GM18861 (cell line): ENCODE measurements at regions not wholly inside any gene's neighbourhood (a gene's known extent, or its start where the extent isn't known, plus 50 kb on each side); places are given as distances from the start of the nearest gene placed in this dataset.

Experiments used
- ATAC-seq: cut with Tn5 transposase; IDR thresholded peaks from one replicate; pipeline ENCODE4 v1.9.1; 2021; ENCODE audit not compliant: unreplicated experiment

DNA sequence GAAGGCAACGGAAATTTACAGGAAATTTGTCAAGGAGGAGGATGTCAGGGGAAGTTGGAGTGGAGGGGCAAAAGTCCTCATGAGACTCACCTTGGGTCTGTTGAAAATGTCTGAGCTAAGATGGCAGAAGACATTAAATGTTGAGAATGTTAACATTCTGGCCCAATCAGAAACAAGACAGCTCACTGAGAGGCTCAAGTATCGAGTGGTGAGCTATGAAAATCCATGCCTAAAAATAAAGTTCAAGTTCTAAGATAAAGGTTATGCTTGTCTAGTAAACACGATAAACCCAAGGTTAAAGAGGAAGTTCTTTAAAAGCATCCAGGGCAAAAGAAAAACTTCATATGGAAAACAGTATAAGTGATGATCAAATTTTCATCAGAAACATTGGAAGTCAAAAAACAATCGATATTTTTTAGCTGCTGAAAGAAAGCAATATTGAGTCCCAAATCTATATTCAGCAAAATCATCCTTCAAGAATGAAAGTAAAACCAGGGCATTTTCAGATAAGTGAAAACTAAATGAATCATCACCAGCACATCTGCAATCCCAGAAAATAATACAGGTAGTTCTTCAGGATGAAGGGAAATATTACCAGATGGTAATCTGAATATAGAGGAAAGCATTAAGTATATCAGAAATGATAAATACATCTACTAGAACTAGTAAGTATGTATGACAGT lies 462.4 kb downstream of the TLL1 start:
- no peak for ATAC-seq

DNA sequence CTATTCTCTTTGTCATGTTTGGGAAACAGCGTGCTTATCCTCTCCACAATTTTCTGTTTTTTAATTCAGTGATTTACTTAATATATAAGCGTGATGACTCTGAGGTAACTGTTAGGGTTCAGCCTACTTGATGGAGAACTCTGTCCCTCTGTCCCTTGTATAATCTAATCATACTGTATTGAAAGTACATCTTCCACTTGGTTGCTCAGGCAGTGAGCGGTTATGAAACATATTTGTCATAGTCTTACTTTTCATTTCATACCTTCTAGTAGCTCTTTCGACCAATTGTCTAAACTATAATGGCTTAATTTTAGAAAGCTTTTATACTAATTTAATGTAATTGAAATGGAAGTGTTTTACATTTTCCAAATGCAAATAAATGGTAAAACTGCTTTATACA lies 469.0 kb downstream of the TLL1 start:
- ATAC-seq = no peak

DNA sequence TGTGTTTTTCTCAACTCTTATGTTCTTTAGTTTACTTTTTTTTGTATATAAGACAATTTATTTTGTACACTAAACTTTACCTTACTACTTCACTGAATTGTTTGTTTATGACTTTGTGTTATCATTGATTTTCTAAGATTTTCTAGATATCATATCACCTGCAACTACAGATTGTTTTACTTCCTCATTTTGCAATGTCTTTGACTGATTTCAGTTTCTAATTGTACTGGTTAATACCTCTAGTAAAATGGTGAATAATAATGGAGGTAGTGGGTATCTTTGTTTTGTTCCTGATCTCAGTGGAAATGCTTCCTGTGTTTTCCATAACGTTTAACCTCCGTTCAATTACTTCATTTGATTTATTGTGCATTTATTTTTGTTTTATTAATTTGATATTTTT lies 490.2 kb downstream of the TLL1 start:
- peak; percentile 82 for ATAC-seq

DNA sequence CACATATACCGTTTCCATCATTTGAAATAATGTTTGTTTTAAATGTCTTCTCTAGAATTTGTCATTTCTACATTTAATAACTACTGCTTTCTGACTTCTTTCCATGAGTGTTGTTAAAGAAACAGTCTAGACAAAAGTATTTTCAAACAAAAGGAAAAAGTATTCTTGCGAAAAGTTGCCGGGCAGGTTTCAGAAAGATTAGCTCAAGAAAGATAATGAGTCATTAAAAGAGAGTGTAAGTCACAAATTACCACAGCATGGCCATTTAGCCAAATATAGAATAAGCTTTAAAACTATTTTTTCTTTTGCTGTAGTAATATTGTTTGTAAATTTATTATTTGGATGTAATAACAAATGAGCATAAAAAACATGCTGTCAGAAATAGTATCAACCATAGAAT lies 493.0 kb downstream of the TLL1 start:
- no peak for ATAC-seq

DNA sequence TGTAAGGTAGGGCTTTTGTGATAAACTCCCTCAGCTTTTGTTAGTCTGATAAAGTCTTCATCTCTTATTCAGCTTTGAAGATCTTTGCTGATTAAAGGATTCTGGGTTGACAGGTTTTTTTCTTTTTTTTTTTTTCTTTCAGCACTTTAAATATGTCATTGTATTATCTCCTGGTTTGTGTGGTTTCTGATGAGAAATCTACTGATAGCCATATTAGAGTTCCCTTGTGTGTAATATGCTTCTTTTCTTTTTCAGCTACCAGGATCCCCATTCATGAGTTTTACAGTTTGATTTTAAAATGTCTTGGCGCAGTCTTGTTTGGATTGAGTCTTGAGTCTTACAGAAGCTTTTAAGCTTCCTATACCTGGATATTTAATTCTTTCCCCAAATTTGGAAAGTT lies 504.5 kb downstream of the TLL1 start:
- no peak for ATAC-seq

DNA sequence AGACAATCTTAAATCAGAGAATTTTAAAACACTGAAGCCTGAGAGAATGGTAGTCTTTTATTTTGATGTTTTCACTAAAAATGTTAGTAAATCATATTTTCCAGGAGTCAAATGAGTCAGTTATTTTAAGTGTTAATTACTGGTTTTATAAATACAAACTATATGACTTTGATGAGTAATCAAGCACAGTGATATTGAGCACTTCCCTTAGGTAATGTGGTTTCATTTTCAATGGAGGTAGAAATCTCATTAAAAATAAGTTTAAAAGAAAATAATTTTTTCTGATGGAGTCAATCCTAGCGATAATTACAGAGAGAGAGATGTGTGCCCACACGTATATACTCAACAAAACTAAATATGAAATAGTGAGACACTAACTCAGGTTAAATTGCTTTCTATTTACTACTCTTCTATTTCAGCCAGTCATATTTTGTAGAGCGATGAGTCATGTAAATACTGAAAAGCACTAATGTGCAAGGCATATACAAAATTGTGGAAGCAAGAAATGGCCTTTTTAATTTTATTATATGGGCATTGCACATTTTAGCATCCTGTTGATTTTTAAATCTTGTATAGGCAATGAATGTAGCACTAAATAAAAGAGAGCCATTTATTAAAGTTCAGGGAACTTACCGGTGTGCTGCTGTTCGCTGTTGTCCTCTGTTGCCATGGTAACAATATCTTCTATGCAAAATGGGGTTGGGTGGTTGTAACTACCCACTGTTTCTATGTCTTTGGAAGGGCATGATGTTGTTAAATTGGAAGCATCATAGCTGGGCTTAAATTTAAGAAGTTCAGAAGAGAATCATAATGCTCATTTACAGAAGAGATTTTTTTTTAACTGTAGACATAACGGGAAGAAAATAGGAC lies 513.7 kb downstream of the TLL1 start:
- no peak for ATAC-seq

DNA sequence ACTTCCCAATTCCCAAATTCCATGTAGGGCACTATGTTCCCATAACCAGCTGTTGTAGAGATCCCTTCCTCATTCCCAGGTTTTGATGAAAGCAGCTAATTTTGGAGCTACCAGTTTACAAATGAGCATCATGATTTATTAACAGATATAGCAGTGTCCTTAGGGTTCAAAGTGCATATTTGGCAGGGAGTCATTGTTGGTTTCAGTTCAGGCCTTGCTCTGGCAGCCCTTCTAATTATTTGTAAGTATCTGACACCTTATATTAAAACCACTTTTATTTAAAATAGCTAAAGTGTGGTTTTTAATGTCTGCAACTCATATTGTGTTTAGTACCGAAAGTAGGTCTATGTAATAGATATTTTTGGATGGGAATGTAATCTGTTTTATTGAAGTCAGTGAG lies 518.5 kb downstream of the TLL1 start:
- ATAC-seq = no peak

DNA sequence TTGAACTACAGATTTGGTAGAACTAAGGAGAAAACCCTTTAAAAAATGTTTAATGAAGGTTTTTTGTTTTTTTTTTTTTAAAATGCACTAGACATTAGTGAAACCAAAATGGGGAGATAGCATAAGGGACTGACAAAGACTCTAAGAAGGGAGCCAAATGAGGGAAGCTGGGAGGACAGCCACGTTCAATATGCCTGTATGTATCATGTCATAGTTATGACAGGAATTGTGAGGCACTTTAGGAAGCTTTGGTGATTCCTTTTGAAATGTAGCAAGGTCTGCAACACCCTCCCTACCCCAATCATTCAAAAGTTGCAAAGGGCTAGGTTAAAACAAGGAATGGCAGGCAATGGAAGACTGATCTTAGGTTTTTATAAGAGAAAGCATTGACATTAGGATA lies 526.0 kb downstream of the TLL1 start:
- ATAC-seq = no peak

DNA sequence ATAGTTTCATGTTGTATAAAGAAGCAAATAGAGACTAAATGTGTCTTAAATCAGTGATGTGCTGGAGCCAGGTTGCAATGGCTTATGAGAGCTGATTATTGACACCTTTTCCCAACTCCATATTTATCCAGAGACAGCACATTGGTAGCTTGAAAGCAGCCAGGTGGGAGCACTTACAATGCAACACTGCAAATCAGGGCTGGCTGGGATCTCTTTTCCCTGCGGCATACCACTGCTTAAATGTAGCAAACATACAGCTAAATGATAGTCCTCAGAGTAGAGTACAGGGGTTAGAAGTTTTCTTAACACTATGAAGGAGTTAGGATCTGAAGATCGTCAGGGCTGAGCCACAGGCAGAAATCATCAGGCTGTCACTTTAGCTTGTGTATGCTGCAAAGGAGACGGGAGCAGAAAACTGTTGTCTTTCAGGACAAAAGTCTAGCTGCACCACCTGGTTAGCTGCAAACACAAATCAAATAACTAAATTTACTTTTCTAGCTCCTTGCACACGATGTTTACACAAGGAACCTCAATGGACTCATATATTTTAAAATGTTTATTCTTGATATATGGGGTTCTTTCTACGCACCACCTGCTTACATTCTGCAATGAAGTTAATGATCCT lies 527.3 kb downstream of the TLL1 start:
- no peak for ATAC-seq

DNA sequence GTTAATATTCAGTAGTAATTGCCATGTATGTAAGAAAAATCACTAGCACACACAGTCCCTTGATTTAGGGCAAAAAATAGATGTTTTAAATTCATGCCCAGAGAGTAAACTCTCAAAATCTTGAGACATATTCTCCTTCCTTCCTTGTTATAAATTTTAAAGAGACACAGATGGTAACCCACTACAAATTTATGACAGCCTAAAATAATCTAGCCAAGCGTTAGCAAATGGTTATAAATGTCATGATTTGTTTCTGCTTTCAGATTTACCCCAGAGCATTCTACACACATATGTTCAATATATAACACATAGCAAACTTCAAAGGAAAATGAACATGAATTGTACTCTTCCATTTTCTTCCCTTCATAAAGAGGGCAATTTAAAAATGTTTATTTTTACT lies 540.3 kb downstream of the TLL1 start:
- ATAC-seq = no peak

DNA sequence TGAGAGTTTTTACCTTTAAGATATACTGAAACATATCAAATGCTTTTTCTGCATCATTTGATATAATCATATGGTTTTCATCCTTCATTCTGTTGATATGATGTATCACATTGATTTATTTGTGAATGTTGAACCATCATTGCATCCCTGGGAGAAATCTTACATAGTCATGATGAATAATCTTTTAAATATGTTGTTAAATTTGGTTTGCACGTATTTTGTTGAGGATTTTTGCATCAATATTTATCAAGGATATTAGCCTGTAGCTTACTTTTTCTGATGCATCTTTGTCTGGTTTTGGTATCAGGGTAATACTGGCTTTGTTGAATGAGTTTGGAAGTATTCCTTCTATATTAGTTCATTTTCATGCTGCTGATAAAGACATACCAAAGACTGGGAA lies 541.4 kb downstream of the TLL1 start:
- ATAC-seq = no peak

DNA sequence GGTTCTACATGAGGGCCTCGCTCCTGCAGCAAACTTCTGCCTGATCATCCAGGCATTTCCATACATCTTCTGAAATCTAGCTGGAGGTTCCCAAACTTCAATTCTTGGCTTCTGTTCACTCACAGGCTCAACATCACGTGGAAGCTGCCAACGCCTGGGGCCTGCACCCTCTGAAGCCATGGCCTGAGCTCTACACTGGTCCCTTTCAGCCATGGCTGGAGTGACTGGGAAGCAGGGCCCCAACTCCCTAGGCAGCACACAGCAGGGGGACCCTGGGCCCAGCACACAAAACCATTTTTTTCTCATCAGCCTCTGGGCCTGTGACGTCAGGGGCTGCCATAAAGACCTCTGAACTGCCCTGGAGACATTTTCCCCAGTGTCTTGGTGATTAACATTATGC lies 542.7 kb downstream of the TLL1 start:
- ATAC-seq = no peak

DNA sequence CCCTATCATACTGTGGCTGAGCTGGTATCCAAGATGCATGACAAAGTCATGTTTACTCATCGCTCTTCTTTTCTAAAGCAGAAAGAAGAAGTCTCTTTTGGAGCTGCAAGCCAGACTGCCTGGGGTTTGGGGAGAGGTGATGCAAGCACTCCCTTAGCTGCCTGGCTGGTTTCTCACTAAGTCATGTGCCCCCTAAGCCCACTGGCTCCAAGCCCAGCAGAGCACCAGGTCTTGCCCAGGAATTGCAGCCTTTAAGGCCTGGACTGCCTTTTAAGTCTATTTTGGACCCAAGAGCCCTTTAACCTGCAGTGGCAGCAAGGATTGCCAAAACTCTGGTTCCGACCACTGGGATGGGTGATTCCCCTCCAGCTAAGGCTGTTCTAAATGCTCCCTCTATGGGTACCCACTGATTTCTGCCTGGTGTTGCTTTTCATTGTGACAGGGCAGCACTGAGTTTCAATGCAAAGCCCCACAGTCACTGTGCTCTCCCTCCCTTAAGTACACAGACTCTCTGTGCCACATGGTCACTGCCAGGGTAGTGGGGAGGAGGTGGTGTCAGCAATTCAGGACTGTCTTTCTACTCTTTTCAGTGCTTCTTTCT lies 548.6 kb downstream of the TLL1 start:
- ATAC-seq = no peak

DNA sequence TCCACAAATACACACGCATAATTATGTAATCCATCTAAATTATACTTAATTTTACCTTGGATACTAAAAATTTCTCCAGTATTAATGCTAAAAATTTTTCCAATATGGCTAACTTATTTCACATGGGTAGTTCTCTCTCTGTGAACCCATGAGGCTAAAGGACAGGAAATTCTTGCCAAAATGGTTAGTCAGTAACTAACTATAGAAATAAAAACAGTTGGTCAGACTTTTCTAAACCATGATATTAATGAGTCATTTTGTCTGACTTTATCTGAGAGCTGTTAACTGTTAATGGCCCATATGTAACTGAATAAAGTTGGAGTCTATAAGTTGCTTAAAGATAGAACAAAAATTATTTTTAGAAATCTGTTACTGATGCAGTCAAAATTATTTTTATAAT lies 549.4 kb downstream of the TLL1 start:
- ATAC-seq = no peak

DNA sequence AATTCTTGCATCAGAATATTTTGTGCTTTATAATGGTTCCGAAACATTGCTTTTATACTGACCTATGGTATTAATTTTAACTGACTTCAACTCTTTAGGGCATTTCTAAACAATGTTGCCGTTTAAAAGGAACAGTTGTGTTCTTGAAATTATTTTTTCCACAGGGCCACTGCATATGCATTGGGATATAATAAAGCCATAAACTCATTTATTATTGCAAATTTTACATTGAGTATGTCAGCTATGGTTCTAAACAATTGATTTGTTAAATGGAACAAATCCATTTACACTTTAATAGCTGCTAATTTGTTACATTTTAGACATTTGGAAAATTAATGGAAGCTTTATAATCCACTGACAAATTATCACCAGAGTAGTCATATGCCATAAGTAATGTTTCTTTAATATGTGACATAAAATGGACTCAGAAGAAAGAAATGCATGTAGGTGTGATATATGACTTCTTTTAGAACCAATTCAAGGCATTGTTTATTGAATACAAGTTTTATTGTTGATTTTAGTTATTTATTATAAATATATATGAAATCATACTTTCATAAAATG lies 553.3 kb downstream of the TLL1 start:
- ATAC-seq = no peak

DNA sequence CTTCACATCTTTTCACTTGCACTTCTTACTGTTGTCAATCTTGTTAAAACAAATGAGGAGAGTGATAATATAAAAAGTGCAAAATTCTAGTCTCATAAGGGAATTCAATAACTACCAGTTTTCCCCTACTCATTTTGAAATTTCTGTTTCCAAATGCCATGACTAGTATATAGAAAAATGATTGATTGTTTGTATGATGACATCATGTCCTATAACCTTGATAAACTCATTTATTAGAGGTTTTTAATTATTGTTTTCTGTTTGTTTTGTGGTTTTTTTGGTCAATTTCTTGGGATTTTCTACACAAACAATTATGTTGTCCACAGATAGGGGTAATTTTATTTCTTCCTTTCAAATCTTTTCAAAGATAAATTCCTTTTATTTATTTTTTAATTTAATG lies 559.1 kb downstream of the TLL1 start:
- no peak for ATAC-seq

DNA sequence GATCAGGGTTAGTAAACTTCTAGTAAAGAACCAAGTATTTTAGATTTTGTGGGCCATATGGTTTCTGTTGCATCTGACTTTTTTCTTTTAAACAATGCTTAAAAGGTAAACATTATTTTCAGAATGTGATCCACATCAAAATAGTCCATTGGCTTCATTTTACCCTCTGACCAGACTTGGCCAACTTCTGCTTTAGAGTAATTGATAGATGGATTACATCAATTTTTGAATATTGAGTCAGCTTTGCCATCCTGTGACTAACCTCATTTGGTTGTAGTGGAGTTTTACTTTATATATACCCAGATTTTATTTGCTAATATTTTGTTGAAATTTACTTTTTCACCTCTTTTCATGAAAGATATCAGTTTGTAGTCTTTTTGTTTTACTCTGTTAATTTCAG lies 559.8 kb downstream of the TLL1 start:
- no peak for ATAC-seq

DNA sequence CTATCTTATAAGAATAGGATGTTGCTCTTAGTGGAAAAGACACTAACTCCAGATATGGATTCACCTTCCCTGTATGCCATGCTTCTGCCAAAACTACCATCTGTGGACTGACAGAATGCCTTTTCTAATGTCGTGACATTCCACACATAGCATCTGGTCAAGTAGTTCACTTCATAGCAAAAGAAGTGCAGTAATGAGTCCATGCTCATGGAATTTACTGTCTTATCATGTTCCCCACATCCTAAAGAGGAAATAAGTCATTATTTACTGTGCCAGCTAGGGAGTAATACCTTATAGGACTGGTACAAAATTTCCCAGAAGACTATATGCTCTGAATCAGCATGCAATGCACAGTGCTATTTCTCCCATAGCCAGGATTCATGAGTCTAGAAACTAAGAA lies 562.4 kb downstream of the TLL1 start:
- no peak for ATAC-seq

DNA sequence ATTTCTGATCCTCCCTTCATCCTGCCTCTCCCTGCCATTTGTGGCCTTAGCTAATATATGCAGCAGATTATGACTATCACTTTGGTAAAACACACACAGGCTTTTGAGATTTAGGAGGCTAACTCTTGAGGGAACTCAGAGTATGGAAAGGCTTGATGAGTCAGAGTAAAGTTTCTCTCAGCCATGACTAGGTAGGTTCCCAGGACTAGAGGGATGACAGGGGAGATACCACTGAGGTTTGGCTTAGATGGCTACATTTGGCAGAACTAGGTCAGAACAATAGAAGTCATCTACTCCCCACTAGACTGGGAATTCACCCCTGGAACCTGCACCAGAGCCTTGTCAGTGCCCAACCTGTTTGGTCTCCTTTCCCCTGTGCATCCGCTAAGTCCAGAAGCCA lies 585.7 kb downstream of the TLL1 start:
- no peak for ATAC-seq

DNA sequence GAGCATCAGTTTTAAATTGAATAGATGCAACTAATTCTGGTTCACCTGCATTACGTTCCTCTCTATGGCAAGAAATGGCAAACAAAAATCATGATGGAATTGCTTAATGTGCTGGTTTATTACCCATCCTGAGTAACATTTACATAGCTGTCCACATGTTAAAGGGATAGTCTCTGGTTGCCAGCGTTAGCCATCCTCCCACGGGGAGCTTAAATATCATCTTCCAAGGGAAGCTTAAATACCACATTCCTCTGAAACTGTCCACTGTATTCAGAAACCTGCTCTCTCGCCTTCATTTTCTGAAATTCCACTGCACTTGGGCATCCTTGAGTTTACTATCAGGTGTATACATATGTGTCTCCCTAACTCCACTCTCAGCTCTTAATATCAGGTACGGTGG lies 586.6 kb downstream of the TLL1 start:
- ATAC-seq = no peak

DNA sequence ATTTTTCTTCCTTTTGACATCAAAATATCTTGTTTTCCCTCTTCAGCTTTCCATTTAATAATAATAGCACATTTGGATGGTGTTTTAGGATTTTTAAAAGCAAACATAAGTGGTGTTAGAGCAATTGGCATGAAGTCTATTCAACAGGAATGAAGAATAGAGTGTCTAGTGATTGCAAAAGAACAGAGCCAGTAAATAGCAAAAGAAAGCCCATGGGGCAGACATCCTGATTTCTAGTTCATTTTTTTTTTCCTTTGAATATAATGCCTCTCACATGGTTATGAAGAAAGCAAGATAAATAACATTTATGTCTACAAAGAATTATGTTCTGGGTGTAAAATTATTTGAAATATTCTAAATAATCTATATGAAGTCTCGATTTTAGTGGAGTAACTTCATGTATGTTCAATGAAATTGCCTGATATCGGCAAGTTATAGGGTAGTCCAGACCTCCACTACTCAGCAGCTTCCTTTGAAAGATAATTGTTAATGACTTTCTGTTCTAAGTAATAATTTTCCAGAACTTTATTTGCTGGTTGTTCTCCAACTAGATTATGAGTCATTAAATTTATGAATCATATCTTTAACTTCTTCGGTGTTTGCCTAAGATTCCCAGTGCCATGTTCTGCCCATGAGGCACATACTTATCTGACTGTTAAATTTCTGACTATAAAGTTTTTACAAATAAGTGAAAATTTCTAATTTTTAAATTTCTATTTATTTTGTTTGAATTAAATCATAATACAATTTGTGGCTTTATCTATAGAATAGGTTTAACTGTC lies 587.9 kb downstream of the TLL1 start:
- no peak for ATAC-seq
